NCI-H774 (cell line): ENCODE measurements at regions not wholly inside any gene's neighbourhood (a gene's known extent, or its start where the extent isn't known, plus 50 kb on each side); places are given as distances from the start of the nearest gene placed in this dataset.
"Not testable (repeated sequence)": the region's sequence is repeated elsewhere in the genome, so short reads cannot be mapped to it uniquely, and the experiment has no call there.

Experiments
- DNase-seq: peaks from one replicate; lab custom pipeline; 2025; lab: John Stamatoyannopoulos, UW

- not testable (repeated sequence) for DNase-seq
Observed at GRCh38 chr15:30688684-30689083, 62.8 kb downstream of the ARHGAP11B start.

DNA sequence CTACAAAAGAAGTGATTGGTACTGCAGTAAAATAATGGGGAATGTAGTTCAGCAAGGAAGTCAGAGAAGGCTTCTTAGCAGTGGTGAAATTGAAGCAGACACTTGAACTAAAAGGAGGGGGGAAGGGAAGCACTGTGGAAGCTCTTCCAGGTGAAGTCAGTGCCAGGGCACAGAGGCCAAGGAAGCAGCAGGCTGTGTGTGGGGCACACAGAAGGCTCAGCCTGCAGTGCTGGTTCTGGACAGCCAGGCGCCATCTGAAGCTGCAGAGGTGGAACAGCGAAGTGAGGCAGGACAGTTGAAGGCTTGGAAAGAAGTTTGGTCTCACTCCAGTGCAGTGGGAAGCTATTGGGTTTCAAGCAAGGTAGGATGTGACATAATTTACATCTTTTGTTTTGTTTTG is 64.2 kb downstream of the ARHGAP11B start:
- not testable (repeated sequence) for DNase-seq

DNA sequence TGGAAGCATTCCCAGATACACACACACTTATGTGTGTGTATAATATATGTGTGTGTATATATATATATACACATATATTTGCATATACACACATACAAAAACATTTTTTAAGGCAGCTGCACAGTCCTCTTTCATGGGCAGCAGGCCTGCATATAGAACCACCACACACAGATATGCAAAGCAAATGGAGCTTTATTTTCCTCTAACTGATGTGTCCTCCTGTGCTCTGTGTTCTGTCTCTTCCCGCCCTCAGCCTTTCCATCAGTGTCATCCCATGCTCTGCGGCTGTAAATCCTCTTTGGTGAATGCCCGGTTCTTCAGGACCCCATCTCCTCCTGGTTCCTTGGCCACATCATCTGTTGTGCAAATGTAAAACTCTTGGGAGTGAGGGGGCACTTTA is 69.9 kb downstream of the ARHGAP11B start:
- DNase-seq: not testable (repeated sequence)

DNA sequence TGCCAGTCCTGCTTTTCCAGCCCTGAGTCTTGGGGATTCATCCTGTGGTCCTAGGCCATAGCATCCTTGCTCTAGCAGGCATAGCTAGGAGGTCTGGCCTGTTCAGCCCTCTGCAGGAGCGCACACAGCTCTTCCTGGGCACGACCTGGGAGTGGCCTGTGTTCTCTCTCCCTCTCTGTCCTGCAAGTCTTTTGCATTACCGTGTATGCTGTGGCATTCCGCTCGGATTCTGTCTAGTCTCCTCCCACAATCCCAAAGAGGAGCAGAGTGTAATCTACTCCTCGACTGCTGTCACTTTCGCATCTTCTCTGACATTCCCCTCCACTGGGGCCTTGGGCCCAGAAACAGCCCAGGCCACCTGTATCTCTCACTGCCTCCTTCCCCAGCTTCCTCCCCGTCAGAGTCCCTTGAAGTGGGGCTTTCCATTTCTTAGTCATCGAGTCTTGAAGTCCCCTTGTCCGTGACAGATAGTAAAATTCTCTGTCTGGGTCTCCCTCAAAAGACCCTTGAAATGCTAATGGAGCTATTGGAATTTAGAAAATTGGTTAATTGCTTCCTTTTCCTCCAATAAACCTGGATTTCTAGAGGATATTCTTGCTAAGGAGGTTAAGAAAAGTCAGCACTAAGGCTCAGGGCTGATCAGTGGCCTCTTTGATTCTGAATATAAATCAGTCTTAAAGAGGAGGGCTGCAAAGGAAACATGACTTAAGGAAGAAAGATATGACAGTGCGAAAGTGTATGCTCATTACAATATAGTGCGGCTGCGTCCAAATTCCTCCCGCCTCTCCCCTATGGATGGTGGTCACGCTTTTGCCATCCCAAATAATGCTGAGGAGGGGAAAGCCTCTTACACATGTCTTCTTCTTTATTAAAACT is 70.7 kb downstream of the ARHGAP11B start:
- not testable (repeated sequence) for DNase-seq

GRCh38 chr15:30697315-30697685 is 71.4 kb downstream of the ARHGAP11B start:
- not testable (repeated sequence) for DNase-seq

DNA sequence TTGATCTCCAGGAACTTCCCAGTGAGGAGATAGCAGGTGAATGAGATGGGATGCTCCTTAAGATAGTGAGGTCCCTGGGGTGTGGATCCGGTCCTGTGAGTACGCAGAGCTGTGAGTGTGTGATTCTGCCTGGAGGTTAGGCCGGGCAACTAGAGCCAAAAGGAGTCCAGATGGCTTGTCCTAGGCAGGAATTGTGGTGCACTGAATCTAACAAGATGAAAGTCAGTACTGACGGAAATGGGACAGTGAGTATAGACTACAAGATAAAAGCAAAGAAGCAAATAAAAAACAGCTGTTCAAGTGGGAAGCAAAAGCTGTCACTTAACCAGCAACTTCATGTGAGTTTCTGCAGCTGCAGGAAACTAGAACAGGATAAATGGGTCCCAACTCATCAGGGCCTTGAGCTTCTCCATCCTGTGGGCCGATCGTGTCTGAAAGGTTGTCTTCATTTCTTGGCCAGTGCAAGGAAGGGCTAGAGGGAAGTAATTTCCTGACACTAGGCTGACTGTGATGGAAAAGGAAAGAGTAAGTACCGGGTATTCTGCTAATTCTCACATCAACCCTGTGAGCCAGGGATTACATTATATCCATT is 74.2 kb downstream of the ARHGAP11B start:
- not testable (repeated sequence) for DNase-seq

DNA sequence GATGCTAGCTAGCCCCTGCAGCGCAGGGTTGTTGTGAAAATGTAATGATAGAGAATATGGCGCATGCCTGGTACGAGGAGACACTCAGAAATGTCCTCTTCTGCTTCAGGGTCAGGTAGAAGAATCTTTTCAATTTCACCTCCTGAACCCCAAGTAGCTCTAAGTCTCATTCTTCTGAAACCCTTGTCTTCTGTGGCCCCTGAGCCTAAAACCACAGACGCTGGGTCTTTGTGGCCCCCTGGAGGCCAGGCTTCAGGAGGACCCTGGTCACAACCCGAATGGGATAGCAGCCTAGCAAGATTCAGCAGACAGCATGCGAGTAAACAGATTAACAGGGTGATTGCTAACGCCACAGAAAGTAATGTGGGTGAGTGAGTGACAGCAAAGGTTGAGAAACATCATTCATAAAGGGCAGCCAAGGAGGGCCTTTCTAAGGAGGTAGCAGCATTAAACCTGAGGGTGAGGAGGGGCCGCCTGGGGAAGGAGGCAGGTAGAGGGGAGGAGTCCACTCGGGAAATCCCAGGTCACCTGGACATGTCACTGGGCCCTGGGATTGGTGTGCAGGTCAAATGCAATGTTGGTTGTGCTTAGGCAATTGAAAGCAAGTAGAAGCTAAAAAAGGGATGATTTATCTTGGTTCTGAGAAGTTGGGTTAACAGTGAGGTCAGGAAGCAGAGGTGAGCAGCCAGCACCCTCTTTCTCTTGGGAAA is 82.2 kb downstream of the ARHGAP11B start:
- DNase-seq: not testable (repeated sequence)

GRCh38 chr15:30708809-30709208 is 82.9 kb downstream of the ARHGAP11B start:
- DNase-seq: not testable (repeated sequence)

DNA sequence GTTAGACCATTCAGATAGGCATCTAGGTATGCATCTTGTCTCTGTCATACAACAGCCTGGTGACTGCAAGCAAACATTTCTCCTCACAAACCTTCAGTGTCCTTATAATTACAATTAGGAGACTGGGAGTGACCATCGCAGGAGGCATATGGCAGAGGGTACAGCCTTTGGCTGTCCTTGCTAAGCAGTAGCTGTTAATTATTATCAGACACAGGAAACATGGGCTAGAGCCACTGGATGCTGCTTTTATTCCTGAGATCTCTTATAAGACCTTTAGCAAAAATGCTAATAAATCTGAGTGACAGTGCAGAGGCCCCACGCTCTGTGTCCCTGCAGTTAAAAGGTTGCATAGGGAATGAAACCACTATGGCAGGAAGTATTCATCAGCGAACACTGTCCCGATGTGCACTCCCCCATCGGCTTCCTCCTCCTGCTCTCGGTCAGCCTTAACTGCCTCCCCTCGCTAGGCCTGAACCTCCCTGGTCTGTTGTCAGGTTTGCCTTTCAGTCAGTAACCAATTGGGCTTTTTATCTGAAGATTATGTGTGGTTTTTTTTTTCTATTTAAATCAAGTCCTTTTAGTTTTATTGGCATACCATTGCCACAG is 92.2 kb downstream of the ARHGAP11B start:
- DNase-seq: not testable (repeated sequence)

GRCh38 chr15:30719363-30719762 is 93.4 kb downstream of the ARHGAP11B start:
- DNase-seq: not testable (repeated sequence)

GRCh38 chr15:30720825-30721224 is 94.9 kb downstream of the ARHGAP11B start:
- DNase-seq: not testable (repeated sequence)

DNA sequence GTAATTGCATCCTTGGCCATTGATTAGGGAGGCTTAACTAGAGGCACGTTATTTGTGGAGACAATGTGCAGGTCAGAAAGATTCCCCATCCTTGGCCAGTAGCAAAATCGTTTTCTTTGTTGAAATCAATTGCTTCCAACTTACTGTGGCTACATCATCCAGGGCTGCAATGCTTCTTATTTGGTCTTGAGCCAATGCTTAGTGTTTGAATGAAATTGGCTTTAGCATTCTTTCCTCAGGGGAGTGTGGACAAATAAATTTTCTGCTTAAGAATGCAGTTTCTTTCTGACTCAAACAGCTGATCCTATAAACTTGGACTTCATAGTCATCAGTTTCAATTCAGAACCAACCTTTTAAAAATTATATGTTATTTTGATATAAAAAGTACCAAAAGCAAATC is 95.6 kb downstream of the ARHGAP11B start:
- DNase-seq: not testable (repeated sequence)

DNA sequence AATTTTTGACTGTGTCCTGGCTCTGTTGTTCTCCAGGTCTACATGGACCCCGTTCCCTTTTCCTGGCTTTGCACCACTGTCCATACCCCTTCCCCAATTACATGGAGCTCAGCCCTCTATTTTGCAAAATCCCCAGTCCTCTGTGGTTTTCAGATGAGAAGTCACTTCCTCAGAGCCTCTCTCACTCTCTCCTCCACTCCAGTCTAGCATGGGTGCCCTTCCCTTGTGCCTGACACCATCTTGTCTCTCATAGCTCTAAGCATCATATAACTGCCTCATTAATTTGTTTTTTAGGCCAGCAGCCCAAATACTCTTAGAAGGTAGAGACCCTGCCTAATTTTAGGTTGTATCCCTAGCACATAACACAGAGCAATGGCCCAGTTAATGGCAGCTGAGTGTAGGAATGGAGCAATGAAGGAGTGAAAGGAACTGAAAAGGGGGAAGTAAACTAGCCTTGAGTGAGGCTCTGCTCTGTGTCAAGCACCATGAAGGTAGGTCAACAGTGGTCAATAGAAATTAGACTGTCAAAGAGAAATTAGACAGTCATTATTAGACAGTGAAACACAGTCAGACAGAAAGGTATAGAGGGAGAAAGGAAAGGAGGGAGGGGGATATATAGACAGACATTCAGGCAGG is 97.7 kb downstream of the ARHGAP11B start:
- not testable (repeated sequence) for DNase-seq

GRCh38 chr15:30729880-30730590 is 104.1 kb downstream of the ARHGAP11B start:
- DNase-seq: not testable (repeated sequence)

DNA sequence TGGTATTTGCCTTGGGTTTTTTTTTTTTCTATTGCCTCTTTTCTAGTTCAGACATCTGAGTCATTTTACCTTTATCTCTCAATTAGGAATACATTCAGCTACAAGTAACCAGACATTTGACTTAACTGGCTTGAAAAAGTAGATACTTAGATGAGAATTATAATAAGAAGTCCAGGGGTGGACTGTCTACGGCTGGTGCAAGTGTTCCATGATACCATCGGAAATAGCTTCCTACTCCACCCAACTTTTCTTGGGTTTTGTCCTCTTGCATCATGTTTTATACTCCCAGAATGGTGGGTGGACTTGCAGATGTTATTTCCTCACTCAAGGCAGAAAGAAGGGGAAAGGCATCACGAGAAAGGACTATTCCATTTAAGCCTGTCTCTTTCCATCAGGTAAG is 104.7 kb downstream of the ARHGAP11B start:
- DNase-seq: not testable (repeated sequence)

DNA sequence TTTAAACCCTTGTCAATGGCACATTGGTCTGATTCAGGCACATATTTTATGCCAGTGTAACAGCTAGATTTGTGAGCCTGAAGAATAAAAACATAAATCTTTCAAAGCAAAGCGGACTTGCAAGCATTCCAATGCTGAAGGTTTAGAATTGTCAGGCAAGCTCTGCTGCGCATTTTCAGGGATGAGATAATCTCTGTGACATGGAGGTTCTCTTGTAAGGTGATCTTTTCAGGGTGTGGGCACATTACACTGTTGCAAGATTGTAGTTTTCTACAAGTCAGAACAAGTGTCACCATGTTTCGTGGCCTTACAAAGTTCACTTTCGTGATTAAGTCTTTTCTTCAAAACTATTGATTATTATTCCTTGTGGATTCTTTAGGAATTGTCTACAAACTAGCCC is 106.2 kb downstream of the ARHGAP11B start:
- DNase-seq: not testable (repeated sequence)

DNA sequence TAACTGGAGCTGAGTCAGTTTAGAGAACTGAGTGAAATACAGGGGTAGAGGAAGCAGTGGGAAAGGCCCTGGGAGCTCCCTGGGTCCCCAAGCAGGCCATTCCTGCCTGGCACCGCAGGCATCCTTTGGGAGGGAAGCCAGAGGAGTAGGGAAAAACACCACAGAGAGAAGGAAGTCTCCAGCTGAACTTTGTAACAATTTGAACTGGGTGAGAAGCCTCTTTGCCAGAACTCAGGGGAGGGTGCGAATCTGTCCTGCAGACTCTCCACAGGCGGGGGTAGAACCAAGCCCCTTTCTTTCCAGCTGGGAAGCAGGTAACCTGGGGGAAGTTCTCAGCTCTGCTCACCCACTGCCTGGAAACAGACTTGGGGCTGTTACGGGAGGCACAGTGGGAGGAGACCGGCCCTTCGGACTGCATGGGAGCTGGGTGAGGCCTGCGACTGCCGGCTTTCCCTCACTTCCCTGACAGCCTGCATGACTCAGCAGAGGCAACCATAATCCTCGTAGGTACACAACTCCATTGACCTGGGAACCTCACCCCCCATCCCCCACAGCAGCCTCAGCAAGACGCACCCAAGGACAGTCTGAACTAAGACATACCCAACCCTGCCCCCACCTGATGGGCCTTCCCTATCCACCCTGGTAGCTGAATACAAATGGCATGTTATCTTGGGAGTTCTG is 110.1 kb downstream of the ARHGAP11B start:
- DNase-seq: not testable (repeated sequence)

DNA sequence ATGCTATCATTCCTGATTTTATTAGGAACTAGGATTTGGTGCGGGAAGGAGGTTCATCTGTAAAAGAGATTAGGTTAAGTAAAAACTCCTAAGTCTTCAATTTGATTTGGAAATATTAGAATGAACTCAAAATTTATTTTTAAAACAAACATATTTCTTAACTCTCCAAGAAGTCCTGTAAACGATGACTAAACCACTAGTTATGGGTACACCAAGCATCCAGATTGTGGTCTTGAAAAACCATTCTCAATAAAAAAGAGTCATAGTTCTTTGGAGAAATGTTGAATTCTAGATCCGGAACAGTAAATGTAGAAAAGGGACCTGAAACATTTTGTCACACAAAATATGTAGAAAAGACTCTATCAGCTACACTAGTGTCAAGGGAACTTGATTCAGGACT is 116.9 kb downstream of the ARHGAP11B start:
- not testable (repeated sequence) for DNase-seq

- DNase-seq: not testable (repeated sequence)
Observed at GRCh38 chr15:30749048-30749447, 123.1 kb downstream of the ARHGAP11B start.

- DNase-seq: not testable (repeated sequence)
Observed at GRCh38 chr15:30755036-30755687, 129.2 kb downstream of the ARHGAP11B start.
